B cell (primary cell): ENCODE measurements at regions not wholly inside any gene's neighbourhood (a gene's known extent, or its start where the extent isn't known, plus 50 kb on each side); places are given as distances from the start of the nearest gene placed in this dataset.
"Not testable (repeated sequence)": the region's sequence is repeated elsewhere in the genome, so short reads cannot be mapped to it uniquely, and the experiment has no call there.

Experiments
- ATAC-seq: fragments of 200-7000 bp; cut with Tn5 transposase; one replicate; pipeline ENCODE4 v1.10.0; 2021; ENCODE audit warnings: low read depth, mild to moderate bottlenecking, moderate number of reproducible peaks, moderate library complexity
- CTCF ChIA-PET: fragments of 350-600 bp; sonication (Branson Sonifier 250); formaldehyde crosslinking; loops from one replicate; lab custom pipeline; 2021; ENCODE audit warnings: antibody characterized with exemption, inconsistent platforms; lab: Charles Lee
- POLR2A ChIA-PET: fragments of 350-600 bp; sonication (Branson Sonifier 250); formaldehyde crosslinking; loops from one replicate; lab custom pipeline; 2021; ENCODE audit warnings: antibody characterized with exemption; lab: Charles Lee
- DNase-seq: peaks from one replicate; pipeline ENCODE4 v3.0.0; 2013
- H2AFZ ChIP-seq: 2 replicates; pipeline ENCODE4 v1.6.1; 2012; ENCODE audit warnings: mild to moderate bottlenecking, low read depth, low read length; ENCODE audit not compliant: insufficient read depth, poor library complexity, severe bottlenecking
- H3K27ac ChIP-seq, 2 donors: 1 replicate in 1 of 2; 2 replicates in 1 of 2; pipeline ENCODE4 v1.5.1; 2012 to 2013; ENCODE audit warnings: low read length in 2 of 2, mild to moderate bottlenecking in 2 of 2, moderate library complexity in 1 of 2
- H3K27me3 ChIP-seq, 4 experiments: fragments of 200-600 bp in 1 of 4; sonication (generic) in 1 of 4; replicated peaks in 1 of 4; 1 replicate in 2 of 4; 2 replicates in 2 of 4; pipeline versions ENCODE4 v1.6.1 to v1.7.0; 2013 to 2016; ENCODE audit warnings: low read length in 3 of 4, mild to moderate bottlenecking in 2 of 4, mixed read lengths in 1 of 4, moderate library complexity in 1 of 4; ENCODE audit not compliant: insufficient read depth in 4 of 4, control insufficient read depth in 3 of 4; ENCODE audit errors: control extremely low read depth in 1 of 4
- H3K36me3 ChIP-seq, 2 experiments: replicated peaks in 1 of 2; 1 replicate in 1 of 2; 2 replicates in 1 of 2; pipeline versions ENCODE4 v1.6.1 to v1.7.1; 2013; ENCODE audit warnings: low read length in 1 of 2; ENCODE audit not compliant: insufficient read depth in 2 of 2, control insufficient read depth in 1 of 2; ENCODE audit errors: control extremely low read depth in 1 of 2, extremely low read depth in 1 of 2
- H3K4me1 ChIP-seq, 2 donors: fragments of 200-600 bp in 1 of 2; sonication (generic) in 1 of 2; 1 replicate in 1 of 2; 2 replicates in 1 of 2; pipeline versions ENCODE4 v1.5.1 to v1.6.1; 2013 to 2017; ENCODE audit warnings: low read length in 2 of 2; ENCODE audit not compliant: control insufficient read depth in 2 of 2, insufficient read depth in 2 of 2
- H3K4me2 ChIP-seq: replicated peaks from 2 replicates; pipeline ENCODE3; 2012; ENCODE audit warnings: mild to moderate bottlenecking, low read depth, low read length; ENCODE audit not compliant: poor library complexity, severe bottlenecking
- H3K4me3 ChIP-seq, 5 experiments: fragments of 200-600 bp in 1 of 5; sonication (generic) in 1 of 5; 1 replicate in 3 of 5; 2 replicates in 2 of 5; pipeline versions ENCODE4 v1.5.1 to v1.7.0; 2011 to 2016; ENCODE audit warnings: low read length in 4 of 5, mild to moderate bottlenecking in 4 of 5, low read depth in 2 of 5, control low read depth in 1 of 5, moderate library complexity in 1 of 5; ENCODE audit not compliant: insufficient read depth in 1 of 5; ENCODE audit errors: control extremely low read depth in 1 of 5, extremely low read depth in 1 of 5
- H3K79me2 ChIP-seq: fragments of 200-600 bp; sonication (generic); one replicate; pipeline ENCODE4 v1.6.0; 2016; ENCODE audit warnings: low read length; ENCODE audit not compliant: control insufficient read depth, insufficient read depth
- H3K9ac ChIP-seq: fragments of 200-600 bp; sonication (generic); 2 replicates; pipeline ENCODE4 v1.6.1; 2017; ENCODE audit warnings: mild to moderate bottlenecking, low read length, moderate library complexity
- H3K9me3 ChIP-seq, 3 donors: one replicate each; pipeline versions ENCODE4 v1.6.1 to v1.7.1; 2013; ENCODE audit warnings: low read length in 2 of 3; ENCODE audit not compliant: control insufficient read depth in 2 of 3, insufficient read depth in 1 of 3; ENCODE audit errors: control extremely low read depth in 1 of 3
- H4K20me1 ChIP-seq: 2 replicates; pipeline ENCODE4 v1.6.0; 2012; ENCODE audit warnings: mild to moderate bottlenecking, low read length; ENCODE audit not compliant: insufficient read depth, control insufficient read depth, poor library complexity, severe bottlenecking
- H3K27ac Mint-ChIP-seq: one replicate; pipeline ENCODE4 v1.8.0; 2021; ENCODE audit warnings: mixed read lengths
- H3K27me3 Mint-ChIP-seq: one replicate; pipeline ENCODE4 v1.8.0; 2021; ENCODE audit warnings: mixed read lengths
- H3K4me1 Mint-ChIP-seq: one replicate; pipeline ENCODE4 v1.8.0; 2021; ENCODE audit warnings: mixed read lengths
- H3K4me3 Mint-ChIP-seq: one replicate; pipeline ENCODE4 v1.8.0; 2021; ENCODE audit warnings: mixed read lengths
- H3K9me3 Mint-ChIP-seq: one replicate; pipeline ENCODE4 v1.8.0; 2022; ENCODE audit warnings: mixed read lengths; ENCODE audit not compliant: insufficient read depth
- EZH2 ChIP-seq: IDR thresholded peaks from 2 replicates; pipeline ENCODE4 v1.6.1; 2012; ENCODE audit warnings: borderline replicate concordance, low read depth, mild to moderate bottlenecking, moderate library complexity, low read length; ENCODE audit not compliant: insufficient read depth, poor library complexity, severe bottlenecking
- WGBS: methylation state at CpG from one replicate; pipeline ENCODE4 v1.1.5; 2013; ENCODE audit warnings: missing lambda C conversion rate; ENCODE audit not compliant: insufficient coverage; 5-methylcytosine and 5-hydroxymethylcytosine counted together
- intact Hi-C: fragments of 100-400 bp; cut with micrococcal nuclease; formaldehyde crosslinking; loops from one replicate; pipeline ENCODE4 v1.10.0; 2022
- TF ChIP-seq, protein P1 (sequence below): fragments of 200-600 bp; IDR thresholded peaks from one replicate; pipeline ENCODE4 v1.8.0; 2022; ENCODE audit warnings: antibody characterized with exemption, mild to moderate bottlenecking

DNA sequence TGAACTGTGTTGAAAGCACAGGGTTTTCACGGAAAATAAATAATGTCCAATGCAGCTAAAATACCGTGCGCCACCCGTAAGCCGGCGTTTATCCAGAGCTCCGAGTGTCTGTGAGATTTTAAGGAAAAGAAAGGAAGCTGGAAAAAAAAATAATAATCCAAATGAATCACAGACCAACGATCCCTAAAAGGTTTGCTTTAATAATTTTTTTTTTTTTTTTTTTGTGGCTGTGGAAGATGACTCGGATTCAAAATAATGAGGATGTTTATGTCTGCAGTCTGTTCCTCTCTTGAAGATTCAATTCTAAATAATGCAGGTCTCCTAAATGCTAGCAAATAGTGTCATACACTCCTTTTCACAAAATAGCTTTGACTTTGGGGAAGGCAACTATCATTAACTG, 84.6 kb upstream of the PPP2R3B start:
- Histone ChIP-seq H3K4me3 (no peak overlapping the region), H3K79me2 (no peaks in the 10 kb centered on the region), H3K4me1 (no peaks in the 10 kb centered on the region), H3K9ac (no peak overlapping the region), H3K27me3 (no peaks in the 10 kb centered on the region), H2AFZ (no peak overlapping the region), H3K36me3 (no peaks in the 10 kb centered on the region), H4K20me1 (no peaks in the 10 kb centered on the region), H3K9me3 (peaks cover 0 to 55% (median 1%) of the 10 kb centered on the region in 3 donors), H3K4me2 (no peak overlapping the region), H3K27ac (no peak overlapping the region)
- CTCF ChIA-PET: no interaction called here
- H3K27me3 Mint-ChIP-seq: no peaks in the 10 kb centered on the region
- intact Hi-C loops: no loop called here
- no peak overlapping the region for H3K4me3 Mint-ChIP-seq
- no peak for DNase-seq
- POLR2A ChIA-PET: no interaction called here
- no peaks in the 10 kb centered on the region for H3K4me1 Mint-ChIP-seq
- WGBS: no CpG with 5 or more reads among the region's 9 CpGs
- TF ChIP-seq EZH2: no peak
- TF ChIP-seq, protein P1, sequence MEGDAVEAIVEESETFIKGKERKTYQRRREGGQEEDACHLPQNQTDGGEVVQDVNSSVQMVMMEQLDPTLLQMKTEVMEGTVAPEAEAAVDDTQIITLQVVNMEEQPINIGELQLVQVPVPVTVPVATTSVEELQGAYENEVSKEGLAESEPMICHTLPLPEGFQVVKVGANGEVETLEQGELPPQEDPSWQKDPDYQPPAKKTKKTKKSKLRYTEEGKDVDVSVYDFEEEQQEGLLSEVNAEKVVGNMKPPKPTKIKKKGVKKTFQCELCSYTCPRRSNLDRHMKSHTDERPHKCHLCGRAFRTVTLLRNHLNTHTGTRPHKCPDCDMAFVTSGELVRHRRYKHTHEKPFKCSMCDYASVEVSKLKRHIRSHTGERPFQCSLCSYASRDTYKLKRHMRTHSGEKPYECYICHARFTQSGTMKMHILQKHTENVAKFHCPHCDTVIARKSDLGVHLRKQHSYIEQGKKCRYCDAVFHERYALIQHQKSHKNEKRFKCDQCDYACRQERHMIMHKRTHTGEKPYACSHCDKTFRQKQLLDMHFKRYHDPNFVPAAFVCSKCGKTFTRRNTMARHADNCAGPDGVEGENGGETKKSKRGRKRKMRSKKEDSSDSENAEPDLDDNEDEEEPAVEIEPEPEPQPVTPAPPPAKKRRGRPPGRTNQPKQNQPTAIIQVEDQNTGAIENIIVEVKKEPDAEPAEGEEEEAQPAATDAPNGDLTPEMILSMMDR: no peak
- no peak for ATAC-seq
- H3K9me3 Mint-ChIP-seq: peaks cover 8% of the 10 kb centered on the region
- H3K27ac Mint-ChIP-seq: no peak overlapping the region

DNA sequence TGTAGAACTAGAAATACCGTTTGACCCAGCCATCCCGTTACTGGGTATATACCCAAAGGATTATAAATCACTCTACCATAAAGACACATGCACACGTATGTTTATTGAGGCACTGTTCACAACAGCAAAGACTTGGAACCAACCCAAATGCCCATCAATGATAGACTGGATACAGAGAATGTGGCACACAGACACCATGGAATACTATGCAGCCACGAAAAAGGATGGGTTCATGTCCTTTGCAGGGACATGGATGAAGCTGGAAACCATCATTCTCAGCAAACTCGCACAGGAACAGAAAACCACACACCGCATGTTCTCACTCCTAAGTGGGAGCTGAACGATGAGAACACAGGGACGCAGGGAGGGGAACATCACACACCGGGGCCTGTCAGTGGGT, 85.6 kb upstream of the PPP2R3B start:
- H3K4me2 ChIP-seq, ATAC-seq, H3K4me3 ChIP-seq, H2AFZ ChIP-seq, H3K27ac ChIP-seq, H3K27ac Mint-ChIP-seq, H3K9ac ChIP-seq, H3K79me2 ChIP-seq, H3K4me1 Mint-ChIP-seq, intact Hi-C loops, H3K27me3 Mint-ChIP-seq, DNase-seq, H4K20me1 ChIP-seq, H3K36me3 ChIP-seq, POLR2A ChIA-PET, H3K4me3 Mint-ChIP-seq, H3K9me3 Mint-ChIP-seq, H3K4me1 ChIP-seq, H3K27me3 ChIP-seq, CTCF ChIA-PET: not testable (repeated sequence)
- peaks cover 0 to 54% (median 1%) of the 10 kb centered on the region in 3 donors for H3K9me3 ChIP-seq
- 83% methylated on average over 6 of the region's 9 CpGs for WGBS
